Neural cell (in vitro differentiated cells): ENCODE measurements at regions not wholly inside any gene's neighbourhood (a gene's known extent, or its start where the extent isn't known, plus 50 kb on each side); places are given as distances from the start of the nearest gene placed in this dataset.

Source experiments
- H2AFZ ChIP-seq: fragments of 200-600, 300-800 bp; sonication (generic), shearing (Covaris generic); 2 replicates; pipeline ENCODE4 v1.6.0; 2014; ENCODE audit warnings: low read depth, mild to moderate bottlenecking, antibody characterized with exemption, low read length, moderate library complexity
- H3F3A ChIP-seq: fragments of 200-600 bp; shearing (Covaris generic); 2 replicates; pipeline ENCODE4 v1.6.1; 2016; ENCODE audit warnings: mild to moderate bottlenecking, moderate library complexity, mixed read lengths, antibody characterized with exemption, low read length; ENCODE audit not compliant: insufficient read depth, poor library complexity, severe bottlenecking
- H3K27ac ChIP-seq: fragments of 200-600, 300-800 bp; sonication (generic), shearing (Covaris generic); 2 replicates; pipeline ENCODE4 v1.5.1; 2014; ENCODE audit warnings: mild to moderate bottlenecking, low read length, moderate library complexity
- H3K27me3 ChIP-seq: fragments of 300-800, 200-600 bp; sonication (generic), shearing (Covaris generic); 2 replicates; pipeline ENCODE4 v1.6.0; 2014; ENCODE audit warnings: mild to moderate bottlenecking, low read depth, low read length, moderate library complexity; ENCODE audit not compliant: insufficient read depth
- H3K36me3 ChIP-seq: fragments of 300-800, 200-600 bp; sonication (generic), shearing (Covaris generic); 2 replicates; pipeline ENCODE4 v1.5.1; 2014; ENCODE audit warnings: mild to moderate bottlenecking, antibody characterized with exemption, low read length, moderate library complexity; ENCODE audit not compliant: insufficient read depth
- H3K4me2 ChIP-seq: fragments of 300-800, 200-600 bp; sonication (generic), shearing (Covaris generic); 2 replicates; pipeline ENCODE4 v1.6.0; 2014; ENCODE audit warnings: mild to moderate bottlenecking, low read length
- H3K4me3 ChIP-seq: fragments of 300-800, 200-600 bp; sonication (generic), shearing (Covaris generic); 2 replicates; pipeline ENCODE4 v1.5.1; 2014; ENCODE audit warnings: mild to moderate bottlenecking, low read length, moderate library complexity
- H3K79me2 ChIP-seq: fragments of 200-600 bp; shearing (Covaris generic); replicated peaks from 2 replicates; pipeline ENCODE4 v1.6.0; 2014; ENCODE audit warnings: mild to moderate bottlenecking, low read length, moderate library complexity; ENCODE audit not compliant: insufficient read depth
- H3K9ac ChIP-seq: fragments of 300-800, 200-600 bp; sonication (generic), shearing (Covaris generic); 2 replicates; pipeline ENCODE4 v1.6.1; 2016; ENCODE audit warnings: mild to moderate bottlenecking, low read length, mixed read lengths
- H3K9me2 ChIP-seq: fragments of 200-600 bp; shearing (Covaris generic); 2 replicates; pipeline ENCODE4 v1.6.1; 2016; ENCODE audit warnings: mild to moderate bottlenecking, low read length, mixed read lengths; ENCODE audit not compliant: insufficient read depth
- H3K9me3 ChIP-seq: fragments of 200-600, 300-800 bp; sonication (generic), shearing (Covaris generic); 2 replicates; pipeline ENCODE4 v1.6.1; 2016; ENCODE audit warnings: mild to moderate bottlenecking, mixed run types, low read length, moderate library complexity, mixed read lengths
- H4K20me1 ChIP-seq: fragments of 200-600 bp; shearing (Covaris generic); 2 replicates; pipeline ENCODE4 v1.6.1; 2016; ENCODE audit warnings: mild to moderate bottlenecking, mixed run types; ENCODE audit not compliant: insufficient read depth
- EP300 ChIP-seq: fragments of 450-650 bp; conservative IDR thresholded peaks from 2 replicates; pipeline ENCODE4 v1.6.1; 2014; ENCODE audit warnings: antibody characterized with exemption, mild to moderate bottlenecking, moderate library complexity; ENCODE audit not compliant: poor library complexity, severe bottlenecking
- EZH2 ChIP-seq: fragments of 200-600, 300-800 bp; shearing (Covaris generic), sonication (generic); IDR thresholded peaks from 2 replicates; pipeline ENCODE4 v1.6.1; 2014; ENCODE audit warnings: antibody characterized with exemption, low read length, borderline replicate concordance, mild to moderate bottlenecking; ENCODE audit not compliant: insufficient read depth, poor library complexity, severe bottlenecking
- MXI1 ChIP-seq: fragments of 450-650 bp; conservative IDR thresholded peaks from 2 replicates; pipeline ENCODE4 v1.6.1; 2014; ENCODE audit warnings: antibody characterized with exemption, mild to moderate bottlenecking; ENCODE audit not compliant: poor library complexity, severe bottlenecking
- POLR2AphosphoS5 ChIP-seq: IDR thresholded peaks from 2 replicates; pipeline ENCODE4 v1.6.1; 2012
- RAD21 ChIP-seq: fragments of 450-650 bp; conservative IDR thresholded peaks from 2 replicates; pipeline ENCODE4 v1.6.1; 2014; ENCODE audit warnings: antibody characterized with exemption, mild to moderate bottlenecking, moderate library complexity
- SMC3 ChIP-seq: fragments of 450-650 bp; conservative IDR thresholded peaks from 2 replicates; pipeline ENCODE4 v1.6.1; 2014; ENCODE audit warnings: antibody characterized with exemption, mild to moderate bottlenecking, moderate library complexity; ENCODE audit not compliant: poor library complexity
- TAF1 ChIP-seq: IDR thresholded peaks from 2 replicates; pipeline ENCODE4 v1.6.1; 2012; ENCODE audit warnings: low read depth
- TF ChIP-seq, protein P1 (sequence below): IDR thresholded peaks from 2 replicates; pipeline ENCODE4 v1.6.1; 2012; ENCODE audit warnings: borderline replicate concordance
- TF ChIP-seq, protein P2 (sequence below): fragments of 450-650 bp; IDR thresholded peaks from 2 replicates; pipeline ENCODE4 v1.5.1; 2014; ENCODE audit warnings: antibody characterized with exemption, mild to moderate bottlenecking, moderate library complexity; ENCODE audit not compliant: poor library complexity, severe bottlenecking

DNA sequence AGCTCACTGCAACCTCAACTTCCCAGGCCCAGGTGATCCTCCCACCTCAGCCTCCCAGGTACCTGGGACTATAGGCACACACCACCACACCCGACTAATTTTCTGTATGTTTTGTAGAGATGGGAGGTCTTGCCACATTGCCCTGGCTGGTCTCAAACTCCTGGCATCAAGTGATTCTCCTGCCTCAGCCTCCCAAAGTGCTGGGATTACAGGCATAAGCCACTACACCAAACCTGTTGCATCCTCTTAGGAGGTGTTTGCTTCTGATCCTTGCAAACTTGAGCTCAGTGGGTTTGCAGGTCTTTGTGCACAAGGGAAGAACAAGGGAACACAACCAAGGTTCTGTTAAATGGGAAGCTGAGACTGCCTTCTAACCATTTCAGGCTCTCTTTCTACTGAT, 184.6 kb downstream of the ARHGAP12 start:
- no peaks in the 10 kb centered on the region for H3F3A ChIP-seq
- H2AFZ ChIP-seq = no peak overlapping the region
- no peaks in the 10 kb centered on the region for H3K9me3 ChIP-seq
- no peaks in the 10 kb centered on the region for H3K27me3 ChIP-seq
- H4K20me1 ChIP-seq = no peaks in the 10 kb centered on the region
- H3K79me2 ChIP-seq = no peaks in the 10 kb centered on the region
- no peak overlapping the region for H3K9ac ChIP-seq
- TF ChIP-seq, protein P1, sequence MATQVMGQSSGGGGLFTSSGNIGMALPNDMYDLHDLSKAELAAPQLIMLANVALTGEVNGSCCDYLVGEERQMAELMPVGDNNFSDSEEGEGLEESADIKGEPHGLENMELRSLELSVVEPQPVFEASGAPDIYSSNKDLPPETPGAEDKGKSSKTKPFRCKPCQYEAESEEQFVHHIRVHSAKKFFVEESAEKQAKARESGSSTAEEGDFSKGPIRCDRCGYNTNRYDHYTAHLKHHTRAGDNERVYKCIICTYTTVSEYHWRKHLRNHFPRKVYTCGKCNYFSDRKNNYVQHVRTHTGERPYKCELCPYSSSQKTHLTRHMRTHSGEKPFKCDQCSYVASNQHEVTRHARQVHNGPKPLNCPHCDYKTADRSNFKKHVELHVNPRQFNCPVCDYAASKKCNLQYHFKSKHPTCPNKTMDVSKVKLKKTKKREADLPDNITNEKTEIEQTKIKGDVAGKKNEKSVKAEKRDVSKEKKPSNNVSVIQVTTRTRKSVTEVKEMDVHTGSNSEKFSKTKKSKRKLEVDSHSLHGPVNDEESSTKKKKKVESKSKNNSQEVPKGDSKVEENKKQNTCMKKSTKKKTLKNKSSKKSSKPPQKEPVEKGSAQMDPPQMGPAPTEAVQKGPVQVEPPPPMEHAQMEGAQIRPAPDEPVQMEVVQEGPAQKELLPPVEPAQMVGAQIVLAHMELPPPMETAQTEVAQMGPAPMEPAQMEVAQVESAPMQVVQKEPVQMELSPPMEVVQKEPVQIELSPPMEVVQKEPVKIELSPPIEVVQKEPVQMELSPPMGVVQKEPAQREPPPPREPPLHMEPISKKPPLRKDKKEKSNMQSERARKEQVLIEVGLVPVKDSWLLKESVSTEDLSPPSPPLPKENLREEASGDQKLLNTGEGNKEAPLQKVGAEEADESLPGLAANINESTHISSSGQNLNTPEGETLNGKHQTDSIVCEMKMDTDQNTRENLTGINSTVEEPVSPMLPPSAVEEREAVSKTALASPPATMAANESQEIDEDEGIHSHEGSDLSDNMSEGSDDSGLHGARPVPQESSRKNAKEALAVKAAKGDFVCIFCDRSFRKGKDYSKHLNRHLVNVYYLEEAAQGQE = no peak
- TF ChIP-seq EZH2 (no peak), RAD21 (no peak), EP300 (no peak), SMC3 (no peak), POLR2AphosphoS5 (no peak)
- TF ChIP-seq, protein P2, sequence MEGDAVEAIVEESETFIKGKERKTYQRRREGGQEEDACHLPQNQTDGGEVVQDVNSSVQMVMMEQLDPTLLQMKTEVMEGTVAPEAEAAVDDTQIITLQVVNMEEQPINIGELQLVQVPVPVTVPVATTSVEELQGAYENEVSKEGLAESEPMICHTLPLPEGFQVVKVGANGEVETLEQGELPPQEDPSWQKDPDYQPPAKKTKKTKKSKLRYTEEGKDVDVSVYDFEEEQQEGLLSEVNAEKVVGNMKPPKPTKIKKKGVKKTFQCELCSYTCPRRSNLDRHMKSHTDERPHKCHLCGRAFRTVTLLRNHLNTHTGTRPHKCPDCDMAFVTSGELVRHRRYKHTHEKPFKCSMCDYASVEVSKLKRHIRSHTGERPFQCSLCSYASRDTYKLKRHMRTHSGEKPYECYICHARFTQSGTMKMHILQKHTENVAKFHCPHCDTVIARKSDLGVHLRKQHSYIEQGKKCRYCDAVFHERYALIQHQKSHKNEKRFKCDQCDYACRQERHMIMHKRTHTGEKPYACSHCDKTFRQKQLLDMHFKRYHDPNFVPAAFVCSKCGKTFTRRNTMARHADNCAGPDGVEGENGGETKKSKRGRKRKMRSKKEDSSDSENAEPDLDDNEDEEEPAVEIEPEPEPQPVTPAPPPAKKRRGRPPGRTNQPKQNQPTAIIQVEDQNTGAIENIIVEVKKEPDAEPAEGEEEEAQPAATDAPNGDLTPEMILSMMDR = no peak
- no peak overlapping the region for H3K4me3 ChIP-seq
- no peaks in the 10 kb centered on the region for H3K36me3 ChIP-seq
- H3K9me2 ChIP-seq = no peaks in the 10 kb centered on the region
- H3K4me2 ChIP-seq = no peak overlapping the region
- no peak overlapping the region for H3K27ac ChIP-seq

DNA sequence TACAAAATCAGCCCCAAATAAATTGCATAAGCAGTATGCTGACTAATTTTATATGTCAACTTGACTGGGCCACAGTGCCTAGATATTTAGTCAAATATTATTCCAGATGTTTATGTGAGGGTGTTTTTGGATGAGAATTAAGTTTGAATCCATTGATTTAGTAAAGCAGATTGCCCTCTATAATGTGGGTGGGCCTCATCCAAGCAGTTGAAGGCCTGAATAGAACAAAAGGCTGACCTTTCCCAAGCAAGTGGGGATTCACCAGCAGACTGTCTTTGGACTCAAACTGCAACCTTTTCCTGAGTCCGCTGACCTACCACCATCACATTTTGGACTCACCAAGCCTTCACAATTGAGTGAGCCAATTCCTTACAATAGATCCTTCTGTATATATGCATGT, 186.4 kb downstream of the ARHGAP12 start:
- H3K4me2 ChIP-seq = no peak overlapping the region
- H2AFZ ChIP-seq = no peak overlapping the region
- no peaks in the 10 kb centered on the region for H3K79me2 ChIP-seq
- no peak overlapping the region for H3K9ac ChIP-seq
- no peaks in the 10 kb centered on the region for H3K9me3 ChIP-seq
- no peaks in the 10 kb centered on the region for H3F3A ChIP-seq
- TF ChIP-seq MXI1 = no peak
- TF ChIP-seq TAF1 = no peak
- TF ChIP-seq RAD21 = no peak
- no peak for TF ChIP-seq POLR2AphosphoS5
- TF ChIP-seq EZH2 = no peak
- TF ChIP-seq, protein P2 = no peak
- TF ChIP-seq, protein P1 = no peak
- no peak for TF ChIP-seq EP300
- no peak for TF ChIP-seq SMC3
- no peaks in the 10 kb centered on the region for H3K9me2 ChIP-seq
- H3K27ac ChIP-seq = no peak overlapping the region
- H3K4me3 ChIP-seq = no peak overlapping the region
- no peaks in the 10 kb centered on the region for H4K20me1 ChIP-seq
- no peaks in the 10 kb centered on the region for H3K27me3 ChIP-seq
- H3K36me3 ChIP-seq = no peaks in the 10 kb centered on the region
